ENCODE measurements at regions not wholly inside any gene's neighbourhood (a gene's known extent, or its start where the extent isn't known, plus 50 kb on each side); places are given as distances from the start of the nearest gene placed in this dataset.

DNA sequence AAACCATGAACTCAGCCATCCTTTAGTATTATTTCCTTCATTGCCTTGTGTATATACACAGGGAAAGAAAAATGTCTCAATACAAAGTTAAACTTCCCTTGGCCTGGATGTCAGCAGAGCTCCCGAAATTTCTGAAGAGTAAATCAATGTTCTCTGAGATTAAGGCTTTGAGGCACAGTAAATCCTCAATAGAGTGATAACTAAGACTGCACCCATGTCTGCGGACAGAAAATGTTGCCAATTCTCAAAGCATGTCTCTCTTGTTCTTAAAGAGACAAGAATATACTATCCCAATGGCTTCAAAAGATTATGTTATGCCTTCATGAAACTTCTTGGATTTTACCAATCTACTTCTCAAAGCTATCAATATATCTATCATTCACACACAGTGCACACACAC is 1196.7 kb upstream of the TENM4 start:
- no peak for TF ChIP-seq SP1 (IDR thresholded peaks at IDR 0.05)
- no peak for TF ChIP-seq BHLHE40 (IDR thresholded peaks at IDR 0.05; ENCODE audit: borderline replicate concordance)
- no peak for TF ChIP-seq SUZ12 (IDR thresholded peaks at IDR 0.05)
- no peak for TF ChIP-seq TARDBP (IDR thresholded peaks at IDR 0.05)
- TF ChIP-seq FOXA1 (IDR thresholded peaks at IDR 0.05) = no peak
- no peak for TF ChIP-seq ARNT (IDR thresholded peaks at IDR 0.05)
- TF ChIP-seq FOXK2 (IDR thresholded peaks at IDR 0.05) = no peak
- TF ChIP-seq FOXM1 (IDR thresholded peaks at IDR 0.05; ENCODE audit: borderline replicate concordance) = no peak
- no peak for TF ChIP-seq ZNF384 (IDR thresholded peaks at IDR 0.05)
- TF ChIP-seq L3MBTL2 (conservative IDR thresholded peaks at IDR 0.05) = no peak
- TF ChIP-seq HDGF (IDR thresholded peaks at IDR 0.05; ENCODE audit: borderline replicate concordance) = no peak
